ENCODE measurements at regions not wholly inside any gene's neighbourhood (a gene's known extent, or its start where the extent isn't known, plus 50 kb on each side); places are given as distances from the start of the nearest gene placed in this dataset.
"Not testable (repeated sequence)": the region's sequence is repeated elsewhere in the genome, so short reads cannot be mapped to it uniquely, and the experiment has no call there.

DNA sequence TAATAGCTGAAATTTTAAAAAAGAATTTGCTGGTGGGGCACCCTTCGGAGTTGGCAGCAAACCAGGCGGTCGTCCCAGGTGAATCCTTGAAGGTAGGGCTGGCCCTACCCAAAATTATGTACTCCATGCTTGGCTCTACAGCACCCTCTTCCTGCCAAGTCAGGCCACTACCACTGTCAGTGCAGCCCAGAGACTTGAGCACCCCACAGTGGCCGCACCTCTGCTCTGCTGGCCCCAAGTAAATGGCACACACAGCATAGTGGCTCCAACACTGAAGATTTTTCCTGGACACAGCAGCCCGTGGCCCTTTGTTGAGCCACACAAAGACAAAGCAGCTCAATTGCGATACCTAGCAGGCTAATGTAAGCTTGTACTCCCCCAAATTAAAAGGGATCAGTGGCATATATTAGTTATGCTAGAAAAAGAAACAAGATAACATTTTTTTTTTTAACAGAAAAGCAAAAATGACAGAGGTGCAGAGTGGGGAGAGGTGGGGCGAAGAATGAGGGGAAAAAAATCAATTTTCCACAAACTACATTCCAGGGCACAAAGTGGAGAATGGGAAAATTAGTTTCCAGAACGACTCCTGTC lies 250.5 kb downstream of the UACA start:
- ChIA-PET CTCF (interaction anchor here (0.8 to 7.4 kb wide), 16 partner anchors 10 to 412 kb away, joined by 3 to 72 read pairs (median 5); no protein-coding TSS in a partner anchor), POLR2A (no interaction called here)
- DNase-seq (ENCODE audit: extremely low spot score): peak; percentile 82
- TF ChIP-seq, protein P1, sequence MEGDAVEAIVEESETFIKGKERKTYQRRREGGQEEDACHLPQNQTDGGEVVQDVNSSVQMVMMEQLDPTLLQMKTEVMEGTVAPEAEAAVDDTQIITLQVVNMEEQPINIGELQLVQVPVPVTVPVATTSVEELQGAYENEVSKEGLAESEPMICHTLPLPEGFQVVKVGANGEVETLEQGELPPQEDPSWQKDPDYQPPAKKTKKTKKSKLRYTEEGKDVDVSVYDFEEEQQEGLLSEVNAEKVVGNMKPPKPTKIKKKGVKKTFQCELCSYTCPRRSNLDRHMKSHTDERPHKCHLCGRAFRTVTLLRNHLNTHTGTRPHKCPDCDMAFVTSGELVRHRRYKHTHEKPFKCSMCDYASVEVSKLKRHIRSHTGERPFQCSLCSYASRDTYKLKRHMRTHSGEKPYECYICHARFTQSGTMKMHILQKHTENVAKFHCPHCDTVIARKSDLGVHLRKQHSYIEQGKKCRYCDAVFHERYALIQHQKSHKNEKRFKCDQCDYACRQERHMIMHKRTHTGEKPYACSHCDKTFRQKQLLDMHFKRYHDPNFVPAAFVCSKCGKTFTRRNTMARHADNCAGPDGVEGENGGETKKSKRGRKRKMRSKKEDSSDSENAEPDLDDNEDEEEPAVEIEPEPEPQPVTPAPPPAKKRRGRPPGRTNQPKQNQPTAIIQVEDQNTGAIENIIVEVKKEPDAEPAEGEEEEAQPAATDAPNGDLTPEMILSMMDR (IDR thresholded peaks at IDR 0.05; ENCODE audit: control extremely low read depth, extremely low read depth, low read depth, missing control alignments): peak; percentile 97

DNA sequence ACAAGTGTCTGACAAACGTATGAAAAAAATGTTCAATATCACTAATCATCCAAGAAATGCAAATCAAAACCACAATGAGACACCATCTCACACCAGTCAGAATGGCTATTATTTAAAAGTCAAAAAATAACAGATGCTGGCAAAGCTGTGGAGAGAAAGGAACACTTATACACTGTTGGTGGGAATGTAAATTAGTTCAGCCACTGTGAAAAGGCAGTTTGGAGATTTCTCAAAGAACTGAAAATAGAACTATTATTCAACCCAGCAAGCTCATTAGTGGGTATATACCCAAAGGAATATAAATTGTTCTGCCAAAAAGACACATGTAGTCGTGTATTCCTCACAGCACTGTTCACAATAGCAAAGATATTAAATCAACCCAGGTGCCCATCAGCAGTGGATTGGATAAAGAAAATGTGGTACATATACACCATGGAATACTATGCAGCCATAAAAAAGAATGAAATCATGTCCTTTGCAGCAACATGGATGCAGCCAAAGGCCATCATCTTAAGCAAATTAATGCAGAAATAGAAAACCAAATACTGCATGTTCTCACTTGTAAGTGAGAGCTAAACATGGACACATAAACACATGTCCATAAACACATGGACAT lies 251.3 kb downstream of the UACA start:
- CTCF ChIA-PET: interaction anchor here (0.8 to 7.4 kb wide), 15 partner anchors 9 to 411 kb away, joined by 3 to 72 read pairs (median 6); no protein-coding TSS in a partner anchor
- DNase-seq (ENCODE audit: extremely low spot score); POLR2A ChIA-PET: not testable (repeated sequence)

DNA sequence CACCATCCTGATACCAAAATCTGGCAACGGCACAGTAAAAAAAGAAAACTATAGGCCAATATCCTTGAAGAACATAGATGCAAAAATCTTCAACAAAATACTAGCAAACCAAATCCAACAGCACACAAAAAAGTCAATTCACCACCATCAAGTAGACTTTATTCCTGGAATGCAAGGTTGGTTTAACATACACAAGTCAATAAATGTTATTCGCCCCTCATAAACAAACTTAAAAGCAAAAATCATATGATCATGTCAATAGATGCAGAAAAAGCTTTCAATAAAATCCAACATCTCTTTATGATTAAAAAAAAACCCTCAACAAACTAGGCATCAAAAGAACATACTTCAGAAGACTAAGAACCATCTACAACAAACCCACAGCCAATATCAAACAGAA lies 252.9 kb downstream of the UACA start:
- CTCF ChIA-PET: interaction anchor here (7.2 to 7.4 kb wide), 2 partner anchors 22 to 45 kb away, joined by 52 to 72 read pairs; no protein-coding TSS in a partner anchor
- POLR2A ChIA-PET: no interaction called here

DNA sequence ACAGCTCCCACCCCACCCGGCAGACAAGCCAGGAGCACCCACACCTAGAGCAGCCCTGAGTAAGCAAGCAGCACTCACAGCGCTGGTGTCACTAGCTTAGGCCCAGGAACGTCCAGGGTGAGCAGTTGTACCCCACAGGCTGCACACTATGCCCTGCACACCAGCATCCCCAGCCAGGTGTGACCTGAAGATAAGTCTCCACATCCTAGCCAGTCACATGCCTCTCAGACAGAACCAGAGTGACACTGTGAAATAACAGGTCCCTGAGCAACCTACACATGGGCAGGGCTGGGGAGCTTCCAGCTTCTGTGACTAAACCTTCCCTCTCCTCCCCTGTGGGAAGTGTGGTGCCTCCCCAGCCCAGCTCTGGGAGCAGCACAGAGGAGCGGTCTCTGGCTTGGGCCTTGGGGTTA lies 253.6 kb downstream of the UACA start:
- DNase-seq (ENCODE audit: extremely low spot score): no peak
- TF ChIP-seq, protein P1 (IDR thresholded peaks at IDR 0.05; ENCODE audit: control extremely low read depth, extremely low read depth, low read depth, missing control alignments): no peak
- CTCF ChIA-PET: interaction anchor here (0.6 to 7.4 kb wide), 4 partner anchors 21 to 1047 kb away, joined by 3 to 72 read pairs (median 28); no protein-coding TSS in a partner anchor
- POLR2A ChIA-PET: no interaction called here

More for the DNA sequence above, 252.9 kb downstream of the UACA start:
- TF ChIP-seq, protein P1 (IDR thresholded peaks at IDR 0.05; ENCODE audit: control extremely low read depth, extremely low read depth, low read depth, missing control alignments): no peak
- DNase-seq (ENCODE audit: extremely low spot score): no peak

DNA sequence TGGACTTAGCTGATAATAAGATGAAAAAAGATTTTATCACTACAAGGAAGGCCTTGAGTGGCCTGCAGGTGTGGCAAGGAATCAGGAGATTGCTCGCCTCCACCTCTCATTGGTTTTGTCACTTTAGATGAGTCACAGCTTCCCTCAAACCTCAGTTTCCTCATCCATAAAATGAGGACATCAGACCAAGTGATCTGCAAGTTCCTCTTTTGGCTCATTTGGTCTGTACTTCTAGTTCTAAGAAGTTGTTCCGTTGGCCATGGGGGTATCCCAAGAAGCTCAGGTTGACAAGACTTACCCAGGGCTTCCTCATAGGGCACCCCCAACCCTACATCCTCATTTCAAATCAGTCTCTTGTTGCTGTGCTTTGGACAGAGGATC lies 254.1 kb downstream of the UACA start:
- CTCF ChIA-PET: interaction anchor here (1.1 to 7.4 kb wide), 3 partner anchors 21 to 1047 kb away, joined by 3 to 72 read pairs (median 52); no protein-coding TSS in a partner anchor
- POLR2A ChIA-PET: no interaction called here
- TF ChIP-seq, protein P1 (IDR thresholded peaks at IDR 0.05; ENCODE audit: control extremely low read depth, extremely low read depth, low read depth, missing control alignments): no peak
- DNase-seq (ENCODE audit: extremely low spot score): no peak

DNA sequence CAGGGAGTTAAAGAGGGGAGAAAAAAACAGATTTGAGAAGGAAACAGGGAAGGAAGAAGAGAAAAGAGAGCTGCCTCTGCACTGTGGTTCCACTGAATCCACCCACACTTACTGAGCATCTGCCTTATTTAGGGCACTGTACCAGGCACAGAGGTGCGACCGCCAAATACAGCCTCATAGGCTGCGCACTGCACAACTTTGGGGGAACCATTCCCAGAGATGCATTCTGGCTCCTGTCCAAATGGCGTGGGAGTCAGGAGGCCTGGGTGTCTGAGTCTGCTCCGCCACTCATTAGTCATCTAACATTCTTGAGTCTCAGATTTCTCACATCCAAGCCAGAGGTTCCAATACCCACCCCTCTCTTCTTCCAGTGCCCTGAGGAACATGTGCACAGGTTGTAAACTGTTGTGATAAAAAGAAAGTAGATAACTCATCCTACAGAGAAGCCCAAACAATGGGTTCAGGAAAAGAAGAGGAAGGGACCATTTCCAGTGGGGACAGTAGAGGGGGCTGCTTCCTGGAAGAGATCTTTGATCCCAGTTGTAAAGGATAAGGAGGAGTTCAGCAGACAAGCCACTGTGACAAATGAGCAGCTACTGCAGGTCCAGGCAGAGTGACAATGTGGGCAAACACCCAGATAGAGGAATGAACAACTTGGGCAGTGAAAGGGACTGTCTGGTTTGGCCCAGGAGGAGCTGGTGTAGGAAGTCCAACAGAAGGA lies 254.6 kb downstream of the UACA start:
- ChIA-PET POLR2A (no interaction called here), CTCF (interaction anchor here (1.1 to 7.4 kb wide), 5 partner anchors 18 to 1046 kb away, joined by 3 to 101 read pairs (median 52); no protein-coding TSS in a partner anchor)
- DNase-seq (ENCODE audit: extremely low spot score): no peak
- TF ChIP-seq, protein P1 (IDR thresholded peaks at IDR 0.05; ENCODE audit: control extremely low read depth, extremely low read depth, low read depth, missing control alignments): no peak

All from GM10248 (cell line).